ENCODE measurements at regions not wholly inside any gene's neighbourhood (a gene's known extent, or its start where the extent isn't known, plus 50 kb on each side); places are given as distances from the start of the nearest gene placed in this dataset.

DNA sequence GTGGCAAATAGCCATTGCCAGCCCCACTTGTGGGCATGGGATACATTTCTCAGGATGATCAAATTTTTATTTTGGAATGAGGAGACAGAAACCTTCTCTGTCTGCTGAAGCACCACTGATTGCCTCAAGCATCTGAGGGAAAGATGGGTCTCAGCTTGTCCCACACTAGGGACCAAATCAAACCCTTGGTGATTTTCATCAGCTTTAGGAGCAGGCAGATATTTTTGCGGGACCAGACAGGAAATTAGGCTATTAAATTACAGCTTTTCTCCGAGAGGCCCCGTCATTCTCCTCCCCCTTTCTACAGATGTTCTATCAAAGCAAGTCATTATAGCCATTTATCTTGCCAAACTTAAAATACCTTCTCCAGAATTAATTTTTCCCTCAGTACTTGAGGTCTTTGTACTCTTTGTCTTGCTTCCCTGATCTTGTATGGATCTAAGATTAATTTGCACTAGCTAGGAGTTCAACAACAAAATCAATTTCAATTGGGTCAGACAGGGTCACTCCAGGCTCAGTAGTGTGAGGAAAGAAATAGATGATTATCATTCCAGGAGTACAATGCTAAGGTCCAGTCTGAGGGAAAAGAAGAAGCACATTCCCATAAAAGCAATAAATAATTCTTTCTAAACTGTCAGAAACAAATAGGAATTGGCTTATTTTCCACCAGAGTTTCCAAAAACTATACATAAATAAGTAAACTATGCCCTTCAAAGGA, 818.1 kb upstream of the SOX11 start:
- no peak for TF ChIP-seq EZH2 (IDR thresholded peaks at IDR 0.05; ENCODE audit: low read depth)
- TF ChIP-seq, protein P1, sequence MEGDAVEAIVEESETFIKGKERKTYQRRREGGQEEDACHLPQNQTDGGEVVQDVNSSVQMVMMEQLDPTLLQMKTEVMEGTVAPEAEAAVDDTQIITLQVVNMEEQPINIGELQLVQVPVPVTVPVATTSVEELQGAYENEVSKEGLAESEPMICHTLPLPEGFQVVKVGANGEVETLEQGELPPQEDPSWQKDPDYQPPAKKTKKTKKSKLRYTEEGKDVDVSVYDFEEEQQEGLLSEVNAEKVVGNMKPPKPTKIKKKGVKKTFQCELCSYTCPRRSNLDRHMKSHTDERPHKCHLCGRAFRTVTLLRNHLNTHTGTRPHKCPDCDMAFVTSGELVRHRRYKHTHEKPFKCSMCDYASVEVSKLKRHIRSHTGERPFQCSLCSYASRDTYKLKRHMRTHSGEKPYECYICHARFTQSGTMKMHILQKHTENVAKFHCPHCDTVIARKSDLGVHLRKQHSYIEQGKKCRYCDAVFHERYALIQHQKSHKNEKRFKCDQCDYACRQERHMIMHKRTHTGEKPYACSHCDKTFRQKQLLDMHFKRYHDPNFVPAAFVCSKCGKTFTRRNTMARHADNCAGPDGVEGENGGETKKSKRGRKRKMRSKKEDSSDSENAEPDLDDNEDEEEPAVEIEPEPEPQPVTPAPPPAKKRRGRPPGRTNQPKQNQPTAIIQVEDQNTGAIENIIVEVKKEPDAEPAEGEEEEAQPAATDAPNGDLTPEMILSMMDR (conservative IDR thresholded peaks at IDR 0.05): no peak
